Ishikawa (cell line): ENCODE measurements at regions not wholly inside any gene's neighbourhood (a gene's known extent, or its start where the extent isn't known, plus 50 kb on each side); places are given as distances from the start of the nearest gene placed in this dataset.

Experiments used
- CEBPB ChIP-seq: IDR thresholded peaks from 2 replicates; pipeline ENCODE4 v1.6.1; 2012
- REST ChIP-seq: IDR thresholded peaks from 2 replicates; pipeline ENCODE4 v1.6.1; 2012; ENCODE audit warnings: low read depth, mild to moderate bottlenecking
- TAF1 ChIP-seq: IDR thresholded peaks from 2 replicates; pipeline ENCODE4 v1.6.1; 2012; ENCODE audit warnings: low read depth, mild to moderate bottlenecking
- YY1 ChIP-seq: IDR thresholded peaks from 2 replicates; pipeline ENCODE4 v1.6.1; 2012; ENCODE audit warnings: low read depth

- TF ChIP-seq TAF1 (no peak), REST (no peak), CEBPB (no peak), YY1 (no peak)
These were observed 172.9 kb downstream of the DEPDC1B start for GRCh38 chr5:60527072-60527471.
